ENCODE measurements at regions not wholly inside any gene's neighbourhood (a gene's known extent, or its start where the extent isn't known, plus 50 kb on each side); places are given as distances from the start of the nearest gene placed in this dataset.

GRCh38 chr15:35858707-35859106, 312.7 kb upstream of the DPH6 start:
- DNase-seq (ENCODE audit: low spot score in 2 of 2), result no peak
- 82 to 84% methylated on average over 3 of the region's 3 CpGs for WGBS, 2 donors
- intact Hi-C loops (cut with DNase I; ENCODE audit: low total_unique reads), result no loop called here
- H3K4me3 ChIP-seq (ENCODE audit: low read depth, poor library complexity, severe bottlenecking), result no peak overlapping the region
- TF ChIP-seq, protein P1, sequence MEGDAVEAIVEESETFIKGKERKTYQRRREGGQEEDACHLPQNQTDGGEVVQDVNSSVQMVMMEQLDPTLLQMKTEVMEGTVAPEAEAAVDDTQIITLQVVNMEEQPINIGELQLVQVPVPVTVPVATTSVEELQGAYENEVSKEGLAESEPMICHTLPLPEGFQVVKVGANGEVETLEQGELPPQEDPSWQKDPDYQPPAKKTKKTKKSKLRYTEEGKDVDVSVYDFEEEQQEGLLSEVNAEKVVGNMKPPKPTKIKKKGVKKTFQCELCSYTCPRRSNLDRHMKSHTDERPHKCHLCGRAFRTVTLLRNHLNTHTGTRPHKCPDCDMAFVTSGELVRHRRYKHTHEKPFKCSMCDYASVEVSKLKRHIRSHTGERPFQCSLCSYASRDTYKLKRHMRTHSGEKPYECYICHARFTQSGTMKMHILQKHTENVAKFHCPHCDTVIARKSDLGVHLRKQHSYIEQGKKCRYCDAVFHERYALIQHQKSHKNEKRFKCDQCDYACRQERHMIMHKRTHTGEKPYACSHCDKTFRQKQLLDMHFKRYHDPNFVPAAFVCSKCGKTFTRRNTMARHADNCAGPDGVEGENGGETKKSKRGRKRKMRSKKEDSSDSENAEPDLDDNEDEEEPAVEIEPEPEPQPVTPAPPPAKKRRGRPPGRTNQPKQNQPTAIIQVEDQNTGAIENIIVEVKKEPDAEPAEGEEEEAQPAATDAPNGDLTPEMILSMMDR (IDR thresholded peaks at IDR 0.05), result no peak

DNA sequence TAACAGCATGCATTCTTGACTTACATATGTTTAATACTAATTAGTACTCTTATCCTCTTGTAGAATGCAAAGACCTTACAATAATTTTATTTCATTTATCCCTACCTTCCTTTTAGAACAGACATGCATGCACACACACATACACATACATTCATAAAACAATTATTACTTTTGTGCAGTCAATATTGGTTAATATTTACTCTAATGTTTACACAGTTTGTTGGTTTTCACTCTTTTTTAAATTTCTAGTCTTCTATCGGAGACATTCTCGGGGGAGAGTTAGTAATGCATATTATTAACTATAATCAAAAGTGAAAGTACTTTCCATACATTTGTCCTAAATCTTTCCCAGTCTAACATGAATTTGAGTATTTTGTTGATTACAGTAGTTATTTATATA, 317.7 kb upstream of the DPH6 start:
- intact Hi-C loops (cut with DNase I; ENCODE audit: low total_unique reads), result no loop called here
- no peak overlapping the region for H3K4me3 ChIP-seq (ENCODE audit: low read depth, poor library complexity, severe bottlenecking)
- WGBS, 2 donors, result 93 to 96% methylated on average over 2 of the region's 2 CpGs
- TF ChIP-seq, protein P1 (IDR thresholded peaks at IDR 0.05), result no peak
- TF ChIP-seq POLR2A (IDR thresholded peaks at IDR 0.05), result no peak
- DNase-seq (ENCODE audit: low spot score in 2 of 2), result no peak

DNA sequence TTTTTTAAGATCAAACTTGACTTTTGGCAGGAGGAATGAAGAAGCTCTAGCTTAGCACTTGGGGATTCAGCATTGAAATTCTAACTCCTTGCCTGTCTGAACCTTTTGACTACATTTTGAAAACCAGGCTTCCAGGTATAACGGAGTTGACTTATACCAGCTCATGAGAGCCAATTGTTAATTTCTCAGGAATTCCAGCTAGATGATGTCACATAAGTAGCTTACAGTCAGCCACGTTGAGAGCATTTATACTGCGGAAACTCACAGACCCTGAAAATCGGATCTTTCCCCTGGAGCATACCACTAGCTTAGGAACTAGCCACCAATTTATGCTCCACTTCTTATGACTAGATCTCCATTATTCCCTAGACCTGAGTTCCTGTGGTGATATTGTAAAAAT, 321.4 kb upstream of the DPH6 start:
- TF ChIP-seq, protein P1 (IDR thresholded peaks at IDR 0.05), result no peak
- no peak for TF ChIP-seq POLR2A (IDR thresholded peaks at IDR 0.05)
- intact Hi-C loops (cut with DNase I; ENCODE audit: low total_unique reads), result no loop called here
- no peak overlapping the region for H3K4me3 ChIP-seq (ENCODE audit: low read depth, poor library complexity, severe bottlenecking)
- DNase-seq (ENCODE audit: low spot score in 2 of 2), result no peak
- WGBS, 2 donors, result 75 to 77% methylated on average over 4 of the region's 4 CpGs

GRCh38 chr15:35871282-35871681, 325.3 kb upstream of the DPH6 start:
- intact Hi-C loops (cut with DNase I; ENCODE audit: low total_unique reads), result no loop called here
- WGBS, 2 donors, result 93 to 94% methylated on average over 1 of the region's 1 CpG
- TF ChIP-seq POLR2A (IDR thresholded peaks at IDR 0.05), result no peak
- TF ChIP-seq, protein P1 (IDR thresholded peaks at IDR 0.05), result no peak
- DNase-seq (ENCODE audit: low spot score in 2 of 2), result no peak
- no peak overlapping the region for H3K4me3 ChIP-seq (ENCODE audit: low read depth, poor library complexity, severe bottlenecking)

GRCh38 chr15:35871812-35872211, 325.8 kb upstream of the DPH6 start:
- intact Hi-C loops (cut with DNase I; ENCODE audit: low total_unique reads), result no loop called here
- no peak overlapping the region for H3K4me3 ChIP-seq (ENCODE audit: low read depth, poor library complexity, severe bottlenecking)
- DNase-seq (ENCODE audit: low spot score in 2 of 2), result no peak
- TF ChIP-seq POLR2A (IDR thresholded peaks at IDR 0.05), result no peak
- TF ChIP-seq, protein P1 (IDR thresholded peaks at IDR 0.05), result no peak
- WGBS, 2 donors, result 96 to 97% methylated on average over 3 of the region's 3 CpGs

DNA sequence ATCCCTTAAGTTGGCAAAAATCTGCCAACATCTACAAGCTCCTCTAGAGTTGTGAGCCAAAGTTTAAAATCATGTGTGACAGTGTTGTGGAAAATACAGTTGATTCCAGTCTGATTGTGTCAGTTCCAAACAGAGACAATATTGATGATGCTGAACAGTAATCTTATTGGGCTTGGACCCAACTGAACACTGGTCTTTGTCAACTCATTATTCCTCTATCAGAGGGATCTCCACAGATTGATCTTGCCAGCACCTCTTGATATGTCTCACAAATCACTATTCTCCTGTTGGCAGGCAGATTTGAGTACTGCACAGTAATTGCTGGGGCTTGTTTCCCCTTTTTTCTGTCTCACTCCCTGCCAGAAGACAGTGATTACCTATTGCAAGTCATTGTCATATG, 326.6 kb upstream of the DPH6 start:
- no peak for DNase-seq (ENCODE audit: low spot score in 2 of 2)
- no peak overlapping the region for H3K4me3 ChIP-seq (ENCODE audit: low read depth, poor library complexity, severe bottlenecking)
- no peak for TF ChIP-seq POLR2A (IDR thresholded peaks at IDR 0.05)
- TF ChIP-seq, protein P1 (IDR thresholded peaks at IDR 0.05), result no peak
- intact Hi-C loops (cut with DNase I; ENCODE audit: low total_unique reads), result no loop called here

Data from lower leg skin (tissue), 4 donors.